ENCODE measurements at regions not wholly inside any gene's neighbourhood (a gene's known extent, or its start where the extent isn't known, plus 50 kb on each side); places are given as distances from the start of the nearest gene placed in this dataset.

GRCh38 chr18:78861116-78861515, 118.5 kb upstream of the SALL3 start:
- no peak for TF ChIP-seq POLR2A (IDR thresholded peaks at IDR 0.05)
- no peak for TF ChIP-seq CTCF (IDR thresholded peaks at IDR 0.05)
